NB4 (cell line): ENCODE measurements at regions not wholly inside any gene's neighbourhood (a gene's known extent, or its start where the extent isn't known, plus 50 kb on each side); places are given as distances from the start of the nearest gene placed in this dataset.
"Not testable (repeated sequence)": the region's sequence is repeated elsewhere in the genome, so short reads cannot be mapped to it uniquely, and the experiment has no call there.

Experiments
- DNase-seq: peaks from one replicate; pipeline ENCODE4 v3.0.0; 2010; ENCODE audit warnings: low read depth
- H3K4me3 ChIP-seq: one replicate; pipeline ENCODE4 v1.5.1; 2011; ENCODE audit warnings: mild to moderate bottlenecking, low read depth, low read length, moderate library complexity
- CTCF ChIP-seq: IDR thresholded peaks from one replicate; pipeline ENCODE4 v1.5.1; 2012; ENCODE audit warnings: low read depth, low read length
- MAX ChIP-seq: IDR thresholded peaks from 2 replicates; pipeline ENCODE4 v1.6.1; 2011; ENCODE audit warnings: low read depth, low read length
- MYC ChIP-seq: IDR thresholded peaks from 2 replicates; pipeline ENCODE4 v1.6.1; 2011; ENCODE audit warnings: low read depth, low read length
- POLR2A ChIP-seq: IDR thresholded peaks from 2 replicates; pipeline ENCODE4 v1.6.1; 2011; ENCODE audit warnings: mild to moderate bottlenecking; ENCODE audit not compliant: insufficient read length; ENCODE audit errors: extremely low read depth

- TF ChIP-seq POLR2A (no peak), MYC (no peak), MAX (no peak), CTCF (no peak)
- no peak overlapping the region for H3K4me3 ChIP-seq
- DNase-seq: no peak
Measured at GRCh38 chr3:145696011-145696410, 465.0 kb downstream of the PLOD2 start.

GRCh38 chr3:145698250-145698649 lies 462.7 kb downstream of the PLOD2 start:
- no peak for DNase-seq
- no peak for TF ChIP-seq MYC
- TF ChIP-seq CTCF: no peak
- TF ChIP-seq MAX: no peak
- no peak for TF ChIP-seq POLR2A
- no peak overlapping the region for H3K4me3 ChIP-seq

GRCh38 chr3:145698749-145699148 lies 462.2 kb downstream of the PLOD2 start:
- TF ChIP-seq MAX: no peak
- no peak for TF ChIP-seq POLR2A
- TF ChIP-seq MYC: no peak
- TF ChIP-seq CTCF: no peak
- no peak for DNase-seq
- no peak overlapping the region for H3K4me3 ChIP-seq

- TF ChIP-seq MAX (no peak), CTCF (no peak), MYC (no peak), POLR2A (no peak)
- no peak overlapping the region for H3K4me3 ChIP-seq
- no peak for DNase-seq
Measured at GRCh38 chr3:145704020-145704419, 457.0 kb downstream of the PLOD2 start.

- not testable (repeated sequence) for DNase-seq, H3K4me3 ChIP-seq
Measured at GRCh38 chr3:145709779-145710178, 451.2 kb downstream of the PLOD2 start.

GRCh38 chr3:145716519-145716918 lies 444.5 kb downstream of the PLOD2 start:
- TF ChIP-seq MAX (no peak), MYC (no peak), POLR2A (no peak), CTCF (no peak)
- no peak overlapping the region for H3K4me3 ChIP-seq
- no peak for DNase-seq
